22Rv1 (cell line): ENCODE measurements at regions not wholly inside any gene's neighbourhood (a gene's known extent, or its start where the extent isn't known, plus 50 kb on each side); places are given as distances from the start of the nearest gene placed in this dataset.

ENCODE experiments used
- H3K27ac ChIP-seq: fragments of 450-650 bp; 2 replicates; pipeline ENCODE4 v1.5.1; 2017
- ZFX ChIP-seq: fragments of 450-650 bp; IDR thresholded peaks from 2 replicates; pipeline ENCODE4 v1.6.1; 2017; ENCODE audit warnings: antibody characterized with exemption, borderline replicate concordance
- TF ChIP-seq, protein P1 (sequence below): fragments of 450-650 bp; IDR thresholded peaks from 2 replicates; pipeline ENCODE4 v1.5.1; 2017; ENCODE audit warnings: mild to moderate bottlenecking

DNA sequence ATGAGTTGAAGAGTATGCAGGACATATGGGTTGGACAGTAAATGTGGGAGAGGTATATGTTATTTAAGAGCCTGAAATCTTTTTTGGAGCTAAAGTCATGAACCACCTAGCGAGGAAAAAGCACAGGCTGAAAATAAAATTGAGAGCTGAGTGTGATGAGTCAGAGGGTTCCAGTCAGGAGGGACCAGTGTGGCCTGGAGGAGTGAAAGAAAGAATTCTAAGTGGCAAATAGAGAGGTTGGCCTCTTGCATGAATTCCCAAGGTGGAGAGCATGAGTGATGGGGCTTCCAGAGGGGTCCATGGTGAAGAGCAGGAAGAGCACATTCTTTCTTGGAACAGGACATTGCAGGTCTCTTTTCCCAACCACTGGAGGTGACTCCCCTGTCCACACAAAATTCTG, 282.6 kb downstream of the TDRD15 start:
- TF ChIP-seq ZFX: no peak
- TF ChIP-seq, protein P1, sequence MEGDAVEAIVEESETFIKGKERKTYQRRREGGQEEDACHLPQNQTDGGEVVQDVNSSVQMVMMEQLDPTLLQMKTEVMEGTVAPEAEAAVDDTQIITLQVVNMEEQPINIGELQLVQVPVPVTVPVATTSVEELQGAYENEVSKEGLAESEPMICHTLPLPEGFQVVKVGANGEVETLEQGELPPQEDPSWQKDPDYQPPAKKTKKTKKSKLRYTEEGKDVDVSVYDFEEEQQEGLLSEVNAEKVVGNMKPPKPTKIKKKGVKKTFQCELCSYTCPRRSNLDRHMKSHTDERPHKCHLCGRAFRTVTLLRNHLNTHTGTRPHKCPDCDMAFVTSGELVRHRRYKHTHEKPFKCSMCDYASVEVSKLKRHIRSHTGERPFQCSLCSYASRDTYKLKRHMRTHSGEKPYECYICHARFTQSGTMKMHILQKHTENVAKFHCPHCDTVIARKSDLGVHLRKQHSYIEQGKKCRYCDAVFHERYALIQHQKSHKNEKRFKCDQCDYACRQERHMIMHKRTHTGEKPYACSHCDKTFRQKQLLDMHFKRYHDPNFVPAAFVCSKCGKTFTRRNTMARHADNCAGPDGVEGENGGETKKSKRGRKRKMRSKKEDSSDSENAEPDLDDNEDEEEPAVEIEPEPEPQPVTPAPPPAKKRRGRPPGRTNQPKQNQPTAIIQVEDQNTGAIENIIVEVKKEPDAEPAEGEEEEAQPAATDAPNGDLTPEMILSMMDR: no peak
- no peak overlapping the region for H3K27ac ChIP-seq

DNA sequence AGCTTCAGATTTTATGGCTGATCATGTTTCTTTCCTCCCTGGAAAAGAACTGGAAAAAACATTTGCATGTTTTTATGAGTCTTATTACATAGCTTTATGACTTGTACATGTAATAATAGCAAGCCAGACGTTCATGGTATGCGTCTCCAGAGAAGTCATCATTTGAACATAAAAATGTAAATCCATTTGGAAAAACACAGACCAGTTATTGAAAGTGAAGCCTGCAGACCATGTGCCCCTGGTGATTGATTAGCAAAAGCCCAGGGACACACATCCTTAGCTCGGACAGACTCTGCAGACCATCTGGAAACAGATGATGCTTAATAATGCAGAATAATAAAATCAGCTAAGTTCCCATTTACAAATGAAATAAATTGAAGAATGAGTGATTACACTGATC, 283.1 kb downstream of the TDRD15 start:
- TF ChIP-seq ZFX: no peak
- TF ChIP-seq, protein P1: no peak
- no peak overlapping the region for H3K27ac ChIP-seq

DNA sequence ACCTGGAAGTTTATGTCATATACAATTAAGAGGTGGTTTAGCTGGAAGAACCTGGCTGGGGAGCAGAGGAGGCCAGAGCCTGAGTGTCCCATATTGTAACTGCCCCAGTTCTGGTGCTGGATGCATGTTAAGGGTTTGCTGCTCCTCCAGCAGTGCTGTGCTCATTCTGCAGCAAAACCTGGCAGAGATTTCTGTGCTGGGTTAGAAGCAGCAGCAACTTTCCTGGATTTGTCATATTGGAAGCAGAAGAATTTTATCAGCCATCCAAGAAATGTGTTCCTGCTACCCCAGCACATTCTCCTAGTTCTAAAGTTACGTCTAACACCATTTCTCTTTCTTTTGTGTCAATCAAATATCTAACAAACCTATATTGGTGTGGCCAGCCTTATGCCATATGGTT, 284.1 kb downstream of the TDRD15 start:
- H3K27ac ChIP-seq: no peak overlapping the region
- TF ChIP-seq, protein P1: no peak
- TF ChIP-seq ZFX: no peak

DNA sequence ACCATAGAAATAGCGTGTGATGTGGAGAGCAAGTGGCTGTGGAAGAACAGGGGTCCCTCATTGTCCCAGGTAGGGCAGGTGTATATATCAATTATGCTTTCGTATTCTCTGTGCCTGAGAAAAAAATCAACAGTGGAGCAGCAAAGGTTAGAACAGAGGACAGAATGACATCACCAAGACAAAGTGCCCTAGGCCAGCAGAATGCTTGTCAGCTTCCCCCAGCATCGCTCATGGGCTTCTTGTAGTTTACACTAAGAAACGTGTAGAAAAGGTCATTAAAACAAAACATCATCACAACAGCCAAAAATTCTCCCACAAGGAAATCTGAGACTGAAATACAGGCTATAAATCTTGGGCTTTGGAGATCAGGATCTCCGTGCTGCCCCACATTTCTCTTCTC, 288.0 kb downstream of the TDRD15 start:
- no peak overlapping the region for H3K27ac ChIP-seq
- no peak for TF ChIP-seq ZFX
- TF ChIP-seq, protein P1: no peak

DNA sequence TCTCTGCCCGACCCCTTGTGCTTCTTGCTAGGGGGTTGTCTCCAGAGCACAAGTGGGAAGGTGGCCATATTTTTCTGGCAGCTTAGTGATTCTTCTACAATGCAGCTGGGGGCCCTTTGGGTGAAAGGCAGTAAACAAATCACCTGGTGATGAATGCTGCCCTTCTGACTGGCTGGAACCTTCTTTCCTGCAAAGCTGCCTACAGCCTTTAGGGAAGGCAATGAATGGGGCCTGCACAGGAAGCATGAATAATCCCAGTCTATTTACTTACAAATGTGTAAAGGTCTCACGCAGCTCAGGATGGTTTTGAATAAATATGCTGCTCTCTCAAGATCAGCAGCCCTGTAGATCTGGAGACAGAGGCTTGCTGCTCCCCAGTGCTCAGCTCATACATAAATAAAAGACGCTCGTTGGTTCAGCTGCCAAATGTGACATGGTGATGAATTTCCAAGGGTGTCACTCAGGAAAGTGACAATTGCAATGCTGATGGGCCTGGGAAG, 289.2 kb downstream of the TDRD15 start:
- H3K27ac ChIP-seq: no peak overlapping the region
- TF ChIP-seq, protein P1: no peak
- TF ChIP-seq ZFX: no peak

DNA sequence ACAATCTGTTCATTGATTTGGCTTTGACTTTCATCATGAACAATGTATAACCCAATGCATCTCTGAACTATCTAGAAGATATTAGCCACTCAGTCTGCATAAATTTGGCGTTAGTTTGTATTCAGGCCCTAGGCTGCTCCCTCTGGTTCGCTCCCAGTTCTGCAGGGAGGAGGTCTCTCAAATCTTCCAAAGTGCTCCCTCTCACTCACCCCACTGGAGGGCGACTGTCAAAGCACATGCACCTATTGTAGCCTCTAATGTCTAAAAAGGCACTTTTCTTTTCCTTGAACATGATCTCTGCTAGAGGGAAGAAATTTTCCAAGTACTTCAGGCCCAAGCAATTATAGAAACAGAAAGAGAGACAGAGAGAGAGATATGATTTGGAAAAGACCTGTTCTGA, 291.5 kb downstream of the TDRD15 start:
- H3K27ac ChIP-seq: no peak overlapping the region
- TF ChIP-seq, protein P1: peak; percentile 55
- no peak for TF ChIP-seq ZFX

DNA sequence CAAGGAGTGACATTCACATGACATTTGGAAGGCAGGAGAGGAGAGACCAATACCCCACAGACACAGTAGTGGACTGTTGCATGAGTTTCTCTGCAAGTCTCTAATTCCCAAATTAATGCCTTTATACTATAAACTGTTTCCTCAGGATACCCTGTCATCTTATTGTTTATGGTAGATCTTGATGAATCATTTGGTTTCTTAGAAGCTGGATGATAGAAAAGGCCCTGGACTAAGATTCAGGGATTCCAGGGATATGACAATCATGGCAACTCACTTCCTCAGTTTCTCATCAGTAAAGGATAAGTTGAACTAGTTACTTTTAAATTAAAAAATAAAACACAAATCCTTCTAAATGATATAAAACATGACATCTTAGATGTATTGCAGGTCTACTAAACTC, 292.5 kb downstream of the TDRD15 start:
- TF ChIP-seq, protein P1: no peak
- no peak for TF ChIP-seq ZFX
- no peak overlapping the region for H3K27ac ChIP-seq
